ENCODE measurements at regions not wholly inside any gene's neighbourhood (a gene's known extent, or its start where the extent isn't known, plus 50 kb on each side); places are given as distances from the start of the nearest gene placed in this dataset.
"Not testable (repeated sequence)": the region's sequence is repeated elsewhere in the genome, so short reads cannot be mapped to it uniquely, and the experiment has no call there.

DNA sequence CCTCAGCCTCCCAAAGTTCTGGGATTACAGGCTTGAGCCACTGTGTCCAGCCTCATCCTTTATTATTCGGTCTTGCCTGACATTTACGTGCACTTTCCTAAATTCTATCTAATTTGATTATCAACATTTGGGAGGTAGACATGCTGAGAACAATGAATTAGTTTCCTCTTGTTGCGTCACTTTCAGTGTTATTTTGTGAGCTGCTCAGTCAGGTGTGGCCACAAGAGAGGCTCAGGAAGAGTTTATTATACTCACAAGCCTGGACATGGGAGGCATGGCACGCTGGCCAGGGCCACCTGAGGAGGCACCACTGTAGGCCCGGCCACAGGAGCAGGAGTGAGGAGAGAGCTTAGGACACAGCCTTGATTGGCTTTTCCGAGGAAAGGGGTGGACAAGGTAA lies 59.7 kb upstream of the RBFOX2 start:
- peak; percentile 62 for DNase-seq (ENCODE audit: low read depth)
- in situ Hi-C loops (cut with HindIII; ENCODE audit: low pct_unique_long_range_greater_than_20kb, low sequenced_read_pairs) = no loop called here

DNA sequence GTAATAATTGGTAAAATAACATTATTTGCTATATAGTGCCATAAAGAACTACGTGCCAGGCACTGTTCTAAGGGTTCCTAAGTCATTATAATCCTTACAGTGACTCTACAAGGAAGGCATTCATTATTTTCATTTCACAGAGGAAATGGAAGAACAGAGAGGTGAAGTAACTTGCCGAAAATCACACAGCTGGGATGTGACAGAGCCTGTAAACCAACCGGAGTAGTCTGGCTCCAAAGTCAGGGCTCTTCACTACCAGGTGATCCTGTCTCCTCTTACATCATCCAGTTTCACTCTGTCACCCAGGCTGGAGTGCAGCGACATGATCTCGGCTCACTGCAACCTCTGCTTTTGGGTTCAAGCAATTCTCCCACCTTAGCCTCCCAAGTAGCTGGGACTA lies 59.2 kb upstream of the RBFOX2 start:
- no peak for DNase-seq (ENCODE audit: low read depth)
- in situ Hi-C loops (cut with HindIII; ENCODE audit: low pct_unique_long_range_greater_than_20kb, low sequenced_read_pairs) = no loop called here

DNA sequence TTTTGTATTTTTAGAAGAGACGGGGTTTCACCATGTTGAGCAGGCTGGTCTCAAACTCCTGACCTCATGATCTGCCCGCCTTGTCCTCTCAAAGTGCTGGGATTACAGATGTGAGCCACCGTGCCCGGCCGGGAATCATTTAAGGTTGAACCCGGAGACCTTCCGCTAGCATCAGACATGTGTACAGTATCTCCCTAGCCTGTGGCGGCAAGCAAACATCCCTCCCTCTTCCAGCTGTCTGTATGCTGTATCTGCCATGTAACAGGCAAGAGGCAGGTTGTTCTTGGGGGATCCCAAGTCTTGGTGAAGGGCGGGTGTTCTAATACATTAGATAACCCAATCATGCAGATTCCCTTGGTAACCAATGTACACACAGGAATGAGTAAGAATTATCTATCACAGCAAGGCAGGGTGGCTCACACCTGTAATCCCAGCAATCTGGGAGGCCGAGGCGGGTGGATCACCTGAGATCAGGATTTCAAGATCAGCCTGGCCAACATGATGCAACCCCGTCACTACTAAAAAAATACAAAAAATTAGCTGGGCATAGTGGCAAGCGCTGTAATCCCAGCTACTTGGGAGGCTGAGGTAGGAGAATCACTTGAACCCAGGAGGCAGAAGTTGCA lies 58.1 kb upstream of the RBFOX2 start:
- in situ Hi-C loops (cut with HindIII; ENCODE audit: low pct_unique_long_range_greater_than_20kb, low sequenced_read_pairs) = no loop called here
- DNase-seq (ENCODE audit: low read depth) = no peak

DNA sequence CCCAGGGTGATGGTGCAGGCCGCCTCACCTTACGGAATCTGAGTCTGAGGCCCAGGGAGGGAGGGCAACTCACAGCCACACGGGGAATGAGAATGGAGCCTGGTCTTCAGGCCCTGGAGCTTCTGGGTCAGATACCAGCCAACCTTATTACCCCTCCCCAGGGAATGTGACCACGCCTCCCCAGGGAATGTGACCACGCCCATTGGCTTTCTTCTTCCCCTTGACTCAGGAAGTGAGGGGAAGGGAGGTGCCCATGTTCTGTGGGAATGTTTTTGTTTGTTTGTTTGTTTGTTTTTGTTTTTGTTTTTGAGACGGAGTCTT lies 57.5 kb upstream of the RBFOX2 start:
- peak; percentile 41 for DNase-seq (ENCODE audit: low read depth)
- in situ Hi-C loops (cut with HindIII; ENCODE audit: low pct_unique_long_range_greater_than_20kb, low sequenced_read_pairs) = no loop called here

DNA sequence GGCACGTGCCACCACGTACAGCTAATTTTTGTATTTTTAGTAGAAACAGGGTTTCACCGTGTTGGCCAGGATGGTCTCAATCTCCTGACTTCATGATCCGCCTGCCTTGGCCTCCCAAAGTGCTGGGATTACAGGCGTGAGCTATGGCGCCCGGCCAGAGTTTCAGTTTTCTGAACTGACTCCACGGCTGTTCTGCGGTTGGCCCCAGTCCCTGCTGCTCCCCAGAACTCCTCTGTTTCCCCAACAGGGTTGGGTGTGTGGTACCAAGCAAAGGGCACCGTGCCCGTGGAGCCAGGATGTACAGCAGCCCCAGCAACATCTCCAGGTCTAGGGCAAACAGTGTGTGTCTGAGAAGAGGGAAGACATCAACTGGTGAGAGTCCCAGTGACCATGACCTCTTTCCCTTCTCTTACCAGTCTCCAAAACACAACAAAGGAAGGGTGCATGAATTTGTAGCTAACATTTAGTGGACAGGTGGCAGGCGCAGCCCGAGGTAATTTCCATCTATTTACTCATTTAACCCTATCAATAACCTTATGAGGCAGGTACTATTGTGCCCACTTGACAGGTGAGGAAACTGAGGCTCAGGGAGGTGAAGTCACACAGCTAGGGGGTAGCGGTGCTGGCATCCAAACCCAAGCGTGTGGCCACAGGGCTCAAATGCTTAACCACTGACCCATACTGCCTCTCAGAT lies 57.0 kb upstream of the RBFOX2 start:
- DNase-seq (ENCODE audit: low read depth) = no peak
- in situ Hi-C loops (cut with HindIII; ENCODE audit: low pct_unique_long_range_greater_than_20kb, low sequenced_read_pairs) = no loop called here

DNA sequence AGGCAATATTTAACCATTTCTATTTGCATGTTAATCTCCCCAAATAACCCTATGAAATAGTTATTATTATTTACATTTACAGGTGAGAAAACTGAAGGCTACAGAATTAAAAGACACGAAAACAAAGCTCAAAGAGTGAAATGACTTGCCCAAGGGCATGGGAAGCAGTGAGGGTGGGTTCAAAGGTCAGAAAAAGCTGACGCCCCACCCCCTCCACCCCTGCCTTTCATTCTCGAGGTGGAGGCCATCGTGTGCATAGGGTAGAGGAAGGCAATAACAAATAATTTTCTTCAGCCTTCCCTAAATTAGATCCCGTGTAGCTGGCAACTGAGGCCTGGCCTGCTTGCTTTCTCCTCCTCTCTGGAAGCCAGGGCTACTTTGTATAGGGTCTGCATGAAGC lies 56.1 kb upstream of the RBFOX2 start:
- no peak for DNase-seq (ENCODE audit: low read depth)
- in situ Hi-C loops (cut with HindIII; ENCODE audit: low pct_unique_long_range_greater_than_20kb, low sequenced_read_pairs) = no loop called here

DNA sequence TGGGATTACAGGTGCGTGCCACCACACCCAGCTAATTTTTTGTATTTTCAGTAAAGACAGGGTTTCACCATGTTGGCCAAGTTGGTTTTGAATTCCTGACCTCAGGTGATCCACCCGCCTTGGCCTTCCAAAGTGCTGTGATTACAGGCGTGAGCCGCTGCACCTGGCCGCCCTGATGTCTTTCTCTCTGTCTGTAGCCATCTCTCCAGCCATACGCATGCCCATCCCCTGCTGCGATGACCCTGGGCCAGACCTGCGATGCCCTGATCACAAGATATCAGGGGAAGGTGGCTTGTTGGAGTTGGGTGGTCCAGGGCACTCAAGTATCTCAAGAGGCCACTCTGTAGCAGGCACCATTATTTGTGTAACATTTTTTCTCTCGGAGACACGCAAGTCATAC lies 54.4 kb upstream of the RBFOX2 start:
- in situ Hi-C loops (cut with HindIII; ENCODE audit: low pct_unique_long_range_greater_than_20kb, low sequenced_read_pairs) = no loop called here
- DNase-seq (ENCODE audit: low read depth) = no peak

DNA sequence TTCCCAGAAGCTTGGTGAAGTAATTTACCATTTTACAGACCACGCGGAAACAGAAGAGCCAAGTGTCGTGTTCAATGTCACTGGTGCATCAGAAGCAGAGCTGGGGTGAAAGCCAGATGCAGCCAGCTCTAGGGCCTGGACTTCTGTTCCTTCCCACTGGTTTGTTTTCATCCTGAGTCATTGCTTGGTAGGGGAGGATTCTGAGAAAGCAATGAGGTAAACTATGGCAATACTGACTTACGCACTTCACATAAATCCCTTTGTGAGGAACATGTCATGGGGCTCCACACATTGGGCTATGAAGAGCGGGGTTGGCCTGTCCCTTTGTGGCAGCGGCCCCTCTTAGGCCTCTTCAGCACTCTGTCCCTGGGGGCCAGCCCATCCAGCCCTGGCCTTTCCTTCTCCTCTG lies 52.4 kb upstream of the RBFOX2 start:
- in situ Hi-C loops (cut with HindIII; ENCODE audit: low pct_unique_long_range_greater_than_20kb, low sequenced_read_pairs) = no loop called here
- DNase-seq (ENCODE audit: low read depth) = peak; percentile 87

DNA sequence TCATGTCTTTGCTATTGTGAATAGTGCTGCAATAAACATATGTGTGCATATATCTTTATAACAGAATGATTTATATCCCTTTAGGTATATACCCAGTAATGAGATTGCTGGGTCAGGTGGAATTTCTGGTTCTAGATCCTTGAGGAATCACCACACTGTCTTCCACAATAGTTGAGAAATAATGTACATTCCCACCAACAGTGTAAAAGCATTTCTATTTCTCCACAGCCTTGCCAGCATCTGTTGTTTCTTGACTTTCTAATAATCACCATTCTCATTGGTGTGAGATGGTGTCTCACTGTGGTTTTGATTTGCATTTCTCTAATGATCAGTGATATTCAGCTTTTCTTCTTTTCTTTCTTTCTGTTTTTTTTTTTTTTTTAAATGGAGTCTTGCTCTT lies 51.7 kb upstream of the RBFOX2 start:
- in situ Hi-C loops (cut with HindIII; ENCODE audit: low pct_unique_long_range_greater_than_20kb, low sequenced_read_pairs); DNase-seq (ENCODE audit: low read depth): not testable (repeated sequence)

DNA sequence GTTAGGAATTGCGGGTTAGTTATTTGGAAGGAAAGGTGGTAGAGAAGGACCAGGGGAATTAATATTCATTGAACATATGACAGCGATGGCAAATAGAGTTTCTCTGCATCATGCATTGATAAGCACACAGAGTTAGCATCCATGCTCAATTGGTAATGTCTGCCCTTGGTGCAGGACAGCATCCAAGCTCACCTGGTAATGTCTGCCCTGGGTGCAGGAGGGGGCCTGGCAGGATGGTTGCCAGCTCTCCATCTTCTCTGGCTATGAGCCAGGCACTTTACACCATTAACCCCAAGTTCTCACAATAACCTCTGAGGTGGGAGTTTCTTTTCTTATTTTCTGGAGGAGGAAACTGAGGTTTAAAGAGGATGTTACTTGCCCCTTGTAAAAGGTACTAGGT lies 50.4 kb upstream of the RBFOX2 start:
- in situ Hi-C loops (cut with HindIII; ENCODE audit: low pct_unique_long_range_greater_than_20kb, low sequenced_read_pairs) = no loop called here

More for the DNA sequence above, 50.4 kb upstream of the RBFOX2 start:
- no peak for DNase-seq (ENCODE audit: low read depth)
